HEK293T (cell line): ENCODE measurements at regions not wholly inside any gene's neighbourhood (a gene's known extent, or its start where the extent isn't known, plus 50 kb on each side); places are given as distances from the start of the nearest gene placed in this dataset.

Experiments
- CTCF ChIA-PET: fragments of 350-600 bp; formaldehyde crosslinking; extraction: SDS; loops from one replicate; lab custom pipeline; 2021; ENCODE audit warnings: antibody characterized with exemption, inconsistent platforms; lab: Yijun Ruan, JAX
- POLR2A ChIA-PET: fragments of 350-600 bp; formaldehyde crosslinking; extraction: SDS; loops from one replicate; lab custom pipeline; 2020; ENCODE audit warnings: antibody characterized with exemption, inconsistent platforms; lab: Yijun Ruan, JAX
- DNase-seq: peaks from one replicate; pipeline ENCODE4 v3.0.0; 2012; ENCODE audit warnings: mixed read lengths; ENCODE audit errors: extremely low spot score
- BHLHE40 ChIP-seq: fragments of 450-650 bp; IDR thresholded peaks from 2 replicates; pipeline ENCODE4 v1.6.1; 2016; ENCODE audit warnings: mild to moderate bottlenecking, moderate library complexity, borderline replicate concordance
- CTBP1 ChIP-seq: fragments of 450-650 bp; IDR thresholded peaks from 2 replicates; pipeline ENCODE4 v1.6.1; 2016; ENCODE audit warnings: borderline replicate concordance
- ELF4 ChIP-seq: fragments of 450-650 bp; IDR thresholded peaks from 2 replicates; pipeline ENCODE4 v1.6.1; 2017; ENCODE audit warnings: antibody characterized with exemption
- FOXA1 ChIP-seq: fragments of 450-650 bp; IDR thresholded peaks from 2 replicates; pipeline ENCODE4 v1.6.1; 2016; ENCODE audit warnings: mild to moderate bottlenecking
- FOXK2 ChIP-seq: fragments of 450-650 bp; IDR thresholded peaks from 2 replicates; pipeline ENCODE4 v1.6.1; 2016; ENCODE audit warnings: mild to moderate bottlenecking
- FOXM1 ChIP-seq: fragments of 450-650 bp; IDR thresholded peaks from 2 replicates; pipeline ENCODE4 v1.6.1; 2017; ENCODE audit warnings: mild to moderate bottlenecking, borderline replicate concordance
- HDGF ChIP-seq: fragments of 450-650 bp; IDR thresholded peaks from 2 replicates; pipeline ENCODE4 v1.6.1; 2017; ENCODE audit warnings: antibody characterized with exemption, borderline replicate concordance
- L3MBTL2 ChIP-seq: fragments of 450-650 bp; conservative IDR thresholded peaks from 2 replicates; pipeline ENCODE4 v1.6.1; 2016; ENCODE audit warnings: mild to moderate bottlenecking
- LEF1 ChIP-seq: fragments of 450-650 bp; IDR thresholded peaks from 2 replicates; pipeline ENCODE4 v1.6.1; 2017; ENCODE audit warnings: mild to moderate bottlenecking, borderline replicate concordance
- NFRKB ChIP-seq: fragments of 450-650 bp; IDR thresholded peaks from 2 replicates; pipeline ENCODE4 v1.6.1; 2016; ENCODE audit warnings: mild to moderate bottlenecking, moderate library complexity
- SP1 ChIP-seq: fragments of 450-650 bp; IDR thresholded peaks from 2 replicates; pipeline ENCODE4 v1.6.1; 2017
- SUZ12 ChIP-seq: fragments of 450-650 bp; IDR thresholded peaks from 2 replicates; pipeline ENCODE4 v1.6.1; 2016; ENCODE audit warnings: mild to moderate bottlenecking
- TARDBP ChIP-seq: fragments of 450-650 bp; IDR thresholded peaks from 2 replicates; pipeline ENCODE4 v1.6.1; 2016
- ZNF384 ChIP-seq: fragments of 450-650 bp; IDR thresholded peaks from 2 replicates; pipeline ENCODE4 v1.6.1; 2016
- TF ChIP-seq, protein P1 (sequence below): fragments of 450-650 bp; IDR thresholded peaks from 2 replicates; pipeline ENCODE4 v1.6.1; 2016

DNA sequence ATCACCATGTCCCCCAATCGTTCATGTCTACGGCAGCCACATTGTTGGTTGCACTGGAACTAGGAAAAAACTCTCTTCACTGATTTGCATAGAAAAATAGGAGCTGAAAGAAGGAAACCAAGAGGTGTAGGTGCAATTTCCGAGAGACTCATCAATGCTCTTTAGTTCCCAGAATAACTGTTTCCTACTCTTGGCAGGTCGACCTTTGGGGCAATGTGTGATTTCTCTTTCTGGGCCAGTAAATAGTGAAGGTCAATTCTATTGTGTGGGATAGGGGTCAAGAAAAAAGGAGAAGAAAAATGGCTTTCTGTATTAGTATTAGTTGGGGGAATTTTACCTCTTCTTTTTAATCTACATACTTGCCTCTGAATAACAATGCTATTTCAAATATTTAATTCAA is 55.9 kb upstream of the PDE5A start:
- ChIA-PET POLR2A (interaction anchor here (1.5 kb wide), 1 partner anchor 57 kb away, joined by 3 read pairs; no protein-coding TSS in a partner anchor), CTCF (no interaction called here)
- TF ChIP-seq BHLHE40 (no peak), SUZ12 (no peak), FOXK2 (no peak), L3MBTL2 (no peak), LEF1 (no peak), CTBP1 (no peak), ELF4 (no peak), TARDBP (no peak)
- DNase-seq = no peak

DNA sequence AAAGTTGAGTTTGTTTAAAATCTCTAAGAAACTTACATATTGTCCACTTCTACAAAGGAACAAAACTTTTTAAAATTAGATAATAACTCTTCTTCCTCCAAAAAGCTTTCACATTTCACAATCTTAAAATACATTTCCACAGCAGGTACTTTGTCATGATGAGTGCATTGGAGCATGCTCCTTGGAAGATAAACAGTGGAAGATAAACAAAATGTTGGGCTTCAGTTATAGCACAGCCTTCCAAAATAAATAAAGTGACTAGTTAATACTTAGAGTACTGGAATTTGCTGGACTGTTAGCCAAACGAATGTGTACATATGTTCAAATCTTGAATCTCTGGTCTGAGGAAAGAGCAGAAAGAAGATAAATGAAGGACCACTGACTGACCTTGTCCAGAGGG is 54.9 kb upstream of the PDE5A start:
- POLR2A ChIA-PET = no interaction called here
- DNase-seq = no peak
- no peak for TF ChIP-seq CTBP1
- TF ChIP-seq ZNF384 = no peak
- TF ChIP-seq FOXK2 = no peak
- CTCF ChIA-PET = no interaction called here

DNA sequence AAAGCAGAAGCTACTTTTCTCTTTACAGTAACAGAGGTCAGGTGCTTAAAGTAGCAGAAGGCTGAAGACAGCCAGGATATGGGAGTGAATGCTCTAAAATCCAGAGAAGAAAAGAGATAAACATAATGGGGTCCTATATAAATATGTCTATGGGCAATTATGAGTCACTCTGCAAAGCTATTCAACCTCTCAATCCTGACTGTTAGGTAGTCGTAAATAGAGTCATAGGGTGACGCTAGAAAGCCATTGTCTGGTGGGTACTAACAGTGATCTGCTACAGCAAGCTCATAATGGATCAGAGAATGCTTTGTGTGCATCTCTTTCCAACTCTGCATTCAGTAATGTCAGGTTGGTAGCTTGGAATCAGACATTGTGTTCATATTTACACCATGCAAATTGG is 53.5 kb upstream of the PDE5A start:
- ChIA-PET CTCF (interaction anchor here (0.6 to 0.7 kb wide), 2 partner anchors 10 to 325 kb away, joined by 3 read pairs; no protein-coding TSS in a partner anchor), POLR2A (interaction anchor here (1.3 to 2.2 kb wide), 2 partner anchors 53 to 54 kb away, joined by 5 to 8 read pairs; partner anchors contain the start of gene PDE5A)
- no peak for DNase-seq
- TF ChIP-seq, protein P1, sequence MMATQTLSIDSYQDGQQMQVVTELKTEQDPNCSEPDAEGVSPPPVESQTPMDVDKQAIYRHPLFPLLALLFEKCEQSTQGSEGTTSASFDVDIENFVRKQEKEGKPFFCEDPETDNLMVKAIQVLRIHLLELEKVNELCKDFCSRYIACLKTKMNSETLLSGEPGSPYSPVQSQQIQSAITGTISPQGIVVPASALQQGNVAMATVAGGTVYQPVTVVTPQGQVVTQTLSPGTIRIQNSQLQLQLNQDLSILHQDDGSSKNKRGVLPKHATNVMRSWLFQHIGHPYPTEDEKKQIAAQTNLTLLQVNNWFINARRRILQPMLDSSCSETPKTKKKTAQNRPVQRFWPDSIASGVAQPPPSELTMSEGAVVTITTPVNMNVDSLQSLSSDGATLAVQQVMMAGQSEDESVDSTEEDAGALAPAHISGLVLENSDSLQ = 0 out of 2 replicates have a peak, but pooled peaks have one; percentile 2
- TF ChIP-seq BHLHE40 (no peak), LEF1 (no peak)

DNA sequence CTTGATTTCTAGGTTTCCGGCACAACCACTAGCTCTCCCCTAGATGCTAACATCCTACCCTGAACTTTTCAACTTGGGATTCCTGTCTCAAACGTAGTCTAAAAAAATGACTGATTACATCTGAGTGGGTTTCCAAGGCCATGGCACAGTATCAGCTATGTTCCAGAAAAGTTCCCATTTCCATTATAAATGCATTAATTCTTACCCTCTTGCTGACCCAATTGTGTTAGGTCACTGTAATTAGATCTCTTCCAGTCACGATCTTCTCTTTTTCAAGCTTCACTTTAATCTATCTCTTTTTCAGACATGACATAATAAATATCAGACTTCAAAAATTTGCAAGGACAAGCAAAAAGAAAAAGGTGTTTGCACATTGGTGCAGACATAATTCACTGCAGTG is 50.6 kb upstream of the PDE5A start:
- no peak for DNase-seq
- TF ChIP-seq ELF4 = no peak
- TF ChIP-seq FOXK2 = no peak
- TF ChIP-seq HDGF = no peak
- no peak for TF ChIP-seq SUZ12
- TF ChIP-seq TARDBP = no peak
- no peak for TF ChIP-seq CTBP1
- no peak for TF ChIP-seq FOXA1
- no peak for TF ChIP-seq SP1
- no peak for TF ChIP-seq BHLHE40
- POLR2A ChIA-PET = interaction anchor here (0.9 kb wide), 1 partner anchor 51 kb away, joined by 4 read pairs; the partner anchor contains the start of gene PDE5A
- CTCF ChIA-PET = interaction anchor here (0.6 to 0.9 kb wide), 2 partner anchors 377 to 637 kb away, joined by 3 read pairs; no protein-coding TSS in a partner anchor

DNA sequence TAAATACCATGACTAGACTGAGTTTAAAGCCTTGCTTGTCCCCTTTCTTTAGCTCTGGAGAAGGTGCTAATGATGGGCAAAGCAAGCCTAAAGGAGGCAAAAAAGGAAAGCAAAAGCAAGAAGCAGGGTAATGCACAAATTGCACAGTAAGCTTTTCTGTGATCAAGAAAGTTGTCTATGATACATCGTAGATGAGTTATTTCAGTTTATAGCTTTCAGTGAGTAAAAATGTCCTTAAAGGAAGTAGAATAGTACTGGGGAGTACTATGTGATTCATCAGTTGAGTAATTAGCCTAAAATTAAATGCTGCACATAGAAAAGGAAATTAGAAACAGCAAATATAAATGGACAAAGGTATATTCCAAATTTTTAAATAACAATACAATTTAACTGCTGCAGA is 50.2 kb upstream of the PDE5A start:
- TF ChIP-seq FOXM1 (no peak), SP1 (no peak), NFRKB (no peak), HDGF (no peak), FOXA1 (no peak), TARDBP (no peak), ELF4 (no peak), LEF1 (no peak)
- TF ChIP-seq, protein P1 = no peak
- POLR2A ChIA-PET = interaction anchor here (0.9 kb wide), 1 partner anchor 50 kb away, joined by 4 read pairs; the partner anchor contains the start of gene PDE5A
- CTCF ChIA-PET = interaction anchor here (0.9 kb wide), 1 partner anchor 378 kb away, joined by 3 read pairs; no protein-coding TSS in a partner anchor
- no peak for DNase-seq
